Stimulated activated CD4-positive, alpha-beta T cell treated with anti-CD3 and anti-CD28 coated beads, Interleukin-2, amount 100 ng/mL, for 48 hours (primary cell): ENCODE measurements at regions not wholly inside any gene's neighbourhood (a gene's known extent, or its start where the extent isn't known, plus 50 kb on each side); places are given as distances from the start of the nearest gene placed in this dataset.
"Not testable (repeated sequence)": the region's sequence is repeated elsewhere in the genome, so short reads cannot be mapped to it uniquely, and the experiment has no call there.

Experiments used
- DNase-seq, 2 donors: peaks; one replicate each; pipeline ENCODE4 v3.0.0-alpha.2; 2020

DNA sequence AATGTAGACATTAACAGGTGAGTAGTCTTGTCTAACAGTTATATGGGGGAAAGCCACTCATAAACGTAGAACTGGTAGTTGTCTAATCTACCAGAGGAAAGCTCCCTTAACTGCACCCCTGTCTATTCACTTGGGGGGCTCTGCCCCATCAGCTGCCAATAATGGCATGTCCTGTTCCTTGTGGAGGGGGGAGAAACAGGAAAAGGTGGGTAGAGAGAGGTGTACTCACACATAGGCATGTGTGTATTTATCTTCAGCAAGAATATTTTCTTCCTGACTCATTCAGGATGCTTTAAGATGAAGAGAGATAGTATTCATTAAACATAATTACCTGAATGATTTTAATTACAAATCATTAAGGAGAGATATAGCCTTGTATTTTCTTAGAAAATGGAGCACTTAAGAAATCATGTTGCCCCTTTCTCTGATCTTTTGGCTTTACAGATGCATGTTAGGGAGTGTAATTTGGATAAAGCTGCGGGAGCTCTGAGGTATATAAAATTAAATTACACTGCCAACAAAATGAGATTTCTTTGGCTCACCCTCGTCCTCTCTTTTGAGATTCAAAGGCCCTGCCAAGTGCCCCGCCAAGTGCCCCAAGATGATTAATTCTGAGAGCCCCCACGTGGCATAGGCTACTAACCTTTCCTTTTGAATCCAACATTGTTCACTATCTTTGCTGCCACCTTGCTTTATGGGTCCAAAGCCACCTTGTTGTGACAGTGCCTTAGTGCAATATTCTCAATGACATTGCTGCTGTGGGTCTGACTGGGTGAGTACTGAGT lies 286.3 kb upstream of the LYPLAL1 start:
- DNase-seq, result no peak

- DNase-seq, result no peak
Measured at GRCh38 chr1:218890451-218890850, 283.2 kb upstream of the LYPLAL1 start.

- no peak for DNase-seq
Measured at GRCh38 chr1:218891577-218891976, 282.1 kb upstream of the LYPLAL1 start.

DNA sequence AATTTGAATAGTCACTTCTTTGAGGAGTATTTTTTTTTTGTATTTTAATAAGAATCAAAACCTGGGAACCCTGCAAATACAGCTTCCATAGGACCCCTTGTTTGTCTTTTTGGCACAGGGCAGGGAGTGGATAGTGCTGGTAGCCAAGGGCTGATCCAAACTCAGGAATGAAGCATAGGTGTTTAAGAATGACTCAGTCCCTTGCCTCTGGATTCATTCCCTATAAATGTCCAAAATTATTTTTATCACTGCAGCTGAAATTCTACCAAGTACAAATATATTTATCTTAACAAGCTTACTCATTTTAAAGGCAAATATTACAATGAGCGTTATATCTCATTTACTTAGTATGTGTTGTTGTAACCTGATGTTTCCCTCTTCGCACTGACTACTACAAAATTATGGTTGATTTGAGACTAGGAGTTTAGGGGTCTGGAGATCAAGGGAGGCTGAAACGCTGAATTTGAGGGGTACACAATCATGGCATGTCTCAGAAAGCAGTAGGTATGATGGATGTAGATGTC lies 278.6 kb upstream of the LYPLAL1 start:
- DNase-seq, result no peak

GRCh38 chr1:218896202-218896601 lies 277.5 kb upstream of the LYPLAL1 start:
- DNase-seq, result no peak

GRCh38 chr1:218898921-218899320 lies 274.8 kb upstream of the LYPLAL1 start:
- DNase-seq, result no peak

- DNase-seq, result no peak
Measured at GRCh38 chr1:218900615-218901014, 273.1 kb upstream of the LYPLAL1 start.

GRCh38 chr1:218904416-218904815 lies 269.3 kb upstream of the LYPLAL1 start:
- no peak for DNase-seq

- no peak for DNase-seq
Measured at GRCh38 chr1:218916720-218917119, 257.0 kb upstream of the LYPLAL1 start.

GRCh38 chr1:218917656-218918055 lies 256.0 kb upstream of the LYPLAL1 start:
- no peak for DNase-seq

- DNase-seq, result no peak
Measured at GRCh38 chr1:218925777-218926176, 247.9 kb upstream of the LYPLAL1 start.

DNA sequence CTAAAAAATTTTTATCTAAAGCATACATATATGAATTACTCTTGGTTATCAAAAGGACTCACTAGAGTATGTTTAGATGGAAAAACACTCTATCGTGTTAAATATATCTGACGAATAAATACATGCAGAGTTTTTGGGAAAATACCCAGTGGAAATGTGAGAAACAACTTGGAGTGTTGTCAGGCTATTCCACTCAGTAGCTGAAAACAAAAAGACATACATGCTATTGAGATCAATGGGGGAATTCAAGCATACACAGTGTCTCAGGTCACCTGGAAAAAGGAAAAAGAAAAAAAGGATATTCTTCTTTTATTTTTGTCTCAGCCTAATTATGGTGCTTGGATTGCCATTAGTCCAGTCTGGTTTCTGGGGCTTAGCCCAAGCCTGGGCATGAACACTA lies 247.0 kb upstream of the LYPLAL1 start:
- DNase-seq, result no peak

DNA sequence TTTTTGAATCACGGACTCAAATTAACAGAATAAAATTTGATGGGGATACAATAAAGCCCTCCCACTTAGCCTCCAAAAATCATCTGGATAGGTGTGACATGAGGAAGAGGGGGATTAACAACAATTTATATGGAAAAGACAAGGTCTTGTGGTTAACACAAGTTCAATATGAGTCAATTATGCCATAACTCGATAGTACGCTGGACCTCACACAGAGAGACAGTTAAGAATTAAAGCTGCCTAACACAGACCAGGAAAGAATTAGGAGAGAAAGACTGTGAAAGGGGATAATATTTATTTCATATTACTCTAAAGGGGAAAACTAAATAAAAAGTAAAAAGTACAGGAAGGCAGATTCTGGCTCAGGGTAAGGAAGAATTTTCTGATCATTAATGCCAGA lies 243.7 kb upstream of the LYPLAL1 start:
- DNase-seq, result no peak

DNA sequence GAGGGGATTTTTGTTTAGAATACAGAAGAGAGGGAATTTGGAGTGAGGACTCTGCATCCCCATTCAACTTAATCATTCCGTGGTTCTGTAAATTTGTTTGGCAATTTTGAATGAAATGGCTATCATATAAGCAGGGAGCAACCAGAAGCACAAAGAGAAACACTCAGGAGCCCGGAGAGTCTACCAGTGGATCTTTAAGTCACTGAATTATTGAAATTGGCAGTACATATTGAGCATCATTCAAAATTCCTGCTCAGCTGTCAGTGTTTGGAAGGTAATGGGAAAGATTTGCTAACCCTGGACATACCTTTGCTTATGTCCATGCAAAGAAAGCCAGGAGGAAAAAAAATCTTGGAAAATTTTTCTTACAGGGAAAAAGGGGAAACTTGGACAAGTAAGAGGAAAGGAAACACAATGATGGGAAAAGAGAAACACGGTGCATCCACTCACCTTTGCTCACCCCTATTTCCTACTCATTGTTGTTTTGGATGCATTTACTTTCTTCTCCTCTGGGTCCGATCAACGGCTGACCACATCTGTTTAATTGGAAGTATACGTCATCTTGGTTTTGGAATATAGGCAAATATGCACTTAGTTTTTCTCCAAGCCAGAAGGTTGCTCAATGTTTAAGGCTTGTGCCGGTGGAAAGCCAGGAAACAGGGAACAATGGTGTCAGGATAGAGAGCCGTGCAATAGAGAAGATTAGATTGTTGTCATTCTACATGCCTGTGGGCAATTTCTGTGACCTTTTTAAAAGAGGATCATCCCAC lies 243.0 kb upstream of the LYPLAL1 start:
- DNase-seq, result no peak

- DNase-seq, result no peak
Measured at GRCh38 chr1:218931324-218931723, 242.4 kb upstream of the LYPLAL1 start.

GRCh38 chr1:218933513-218933912 lies 240.2 kb upstream of the LYPLAL1 start:
- no peak for DNase-seq

GRCh38 chr1:218935408-218935807 lies 238.3 kb upstream of the LYPLAL1 start:
- DNase-seq, result not testable (repeated sequence)

GRCh38 chr1:218938259-218938658 lies 235.4 kb upstream of the LYPLAL1 start:
- no peak for DNase-seq

GRCh38 chr1:218939095-218939494 lies 234.6 kb upstream of the LYPLAL1 start:
- DNase-seq, result no peak

GRCh38 chr1:218942431-218942830 lies 231.2 kb upstream of the LYPLAL1 start:
- no peak for DNase-seq

DNA sequence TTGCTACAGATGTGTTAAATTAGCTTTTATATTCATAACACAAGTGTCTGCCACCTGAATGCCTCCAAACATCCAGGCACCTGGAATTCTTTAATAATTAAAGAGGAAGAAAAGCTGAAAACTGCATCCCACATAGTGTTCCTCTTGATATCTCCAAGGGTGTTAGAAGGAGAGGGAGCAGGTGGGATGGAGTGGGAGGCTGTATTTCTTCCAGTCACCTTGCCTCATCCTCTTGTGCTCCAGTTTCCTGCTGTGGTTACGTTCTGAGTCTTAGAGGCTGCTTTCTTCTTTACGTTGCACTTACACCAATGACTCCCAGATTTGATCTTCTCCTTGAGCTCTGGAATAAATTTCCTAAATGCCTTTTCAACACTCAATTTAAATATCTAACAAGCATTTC lies 230.3 kb upstream of the LYPLAL1 start:
- DNase-seq, result no peak

DNA sequence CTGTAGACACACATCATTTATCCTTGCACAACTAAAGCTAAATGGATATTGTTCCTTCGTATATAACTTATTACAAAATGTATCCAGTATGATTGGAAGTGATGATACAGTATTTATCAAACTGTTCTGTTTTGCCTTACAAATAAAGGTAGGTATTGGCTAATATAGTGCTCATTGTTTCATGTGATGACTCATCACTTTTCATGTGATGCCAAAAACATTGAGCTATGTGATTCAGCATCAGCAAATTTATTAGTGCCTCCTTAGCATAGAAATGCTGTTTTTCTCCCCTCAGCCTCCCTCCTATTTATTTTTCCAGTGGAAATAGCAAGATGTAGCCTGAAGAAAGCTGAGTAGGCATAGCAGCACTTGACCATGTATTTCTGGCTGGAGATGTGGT lies 228.6 kb upstream of the LYPLAL1 start:
- DNase-seq, result no peak

DNA sequence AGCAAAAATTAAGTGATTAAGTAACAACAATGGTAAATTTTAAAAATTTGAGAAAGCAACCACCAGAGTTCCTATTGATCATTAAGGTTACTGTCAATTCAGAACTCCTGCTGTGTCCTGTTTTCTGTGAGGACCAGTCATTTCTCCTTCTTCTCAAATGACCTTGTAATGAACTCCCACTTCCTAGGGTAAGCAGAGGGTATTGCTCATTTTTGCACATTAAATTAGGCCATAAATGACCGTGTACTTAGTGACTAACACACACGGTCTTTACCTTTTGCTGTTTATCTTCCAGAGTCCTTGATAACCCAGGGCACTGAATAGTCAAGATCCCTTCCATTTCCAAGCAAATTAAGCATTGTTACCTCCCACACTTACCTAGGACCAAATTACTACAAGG lies 227.5 kb upstream of the LYPLAL1 start:
- DNase-seq, result no peak

DNA sequence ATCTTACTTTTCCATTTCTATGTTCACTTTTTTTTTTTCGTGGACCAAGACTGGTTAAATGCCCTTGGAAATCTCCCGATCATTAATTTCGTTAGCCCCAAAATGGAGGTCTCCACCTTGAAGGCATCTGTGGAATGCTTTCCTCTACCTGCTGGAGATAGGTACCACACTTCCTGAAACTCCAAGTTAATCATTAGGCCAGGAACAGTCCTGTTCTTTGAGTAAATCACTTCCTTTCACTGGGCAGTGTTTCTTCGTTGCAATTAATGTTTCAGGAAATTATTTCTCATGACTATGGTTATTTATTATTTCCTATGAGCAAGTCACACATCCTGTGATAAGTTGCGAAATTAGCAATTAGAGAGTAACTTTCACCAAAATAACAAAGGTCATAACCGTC lies 225.2 kb upstream of the LYPLAL1 start:
- DNase-seq, result no peak
